ENCODE measurements at regions not wholly inside any gene's neighbourhood (a gene's known extent, or its start where the extent isn't known, plus 50 kb on each side); places are given as distances from the start of the nearest gene placed in this dataset.
"Not testable (repeated sequence)": the region's sequence is repeated elsewhere in the genome, so short reads cannot be mapped to it uniquely, and the experiment has no call there.

DNA sequence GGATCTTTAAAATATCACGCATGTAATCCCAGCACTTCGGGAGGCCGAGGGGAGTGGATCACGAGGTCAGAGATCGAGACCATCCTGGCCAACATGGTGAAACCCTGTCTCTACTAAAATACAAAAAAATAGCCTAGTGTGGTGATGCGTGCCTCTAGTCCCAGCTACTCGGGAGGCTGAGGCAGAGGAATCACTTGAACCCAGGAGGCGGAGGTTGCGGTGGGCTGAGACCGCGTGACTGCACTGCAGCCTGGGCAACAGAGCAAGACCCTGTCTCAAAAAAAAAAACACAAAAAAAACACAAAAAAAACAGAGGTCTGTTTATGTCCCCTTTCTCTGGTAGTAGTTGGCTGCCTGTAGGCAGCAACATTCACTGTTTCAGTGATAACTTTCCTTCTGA, 404.3 kb downstream of the CD83 start:
- ATAC-seq (replicated peaks in 6 of 8); H3K4me1 ChIP-seq (replicated peaks in 1 of 2); in situ Hi-C loops (cut with MboI; ENCODE audit: low pct_unique_long_range_greater_than_20kb in 2 of 9, low sequenced_read_pairs in 9 of 9, unreplicated experiment in 9 of 9); H3K27ac ChIP-seq; H3K4me3 ChIP-seq: not testable (repeated sequence)
- WGBS, 10 experiments = 64 to 100% (median 93%) methylated on average over 3 to 8 of the region's 11 CpGs; no CpG with 5 or more reads in 2 of the 10 experiments

DNA sequence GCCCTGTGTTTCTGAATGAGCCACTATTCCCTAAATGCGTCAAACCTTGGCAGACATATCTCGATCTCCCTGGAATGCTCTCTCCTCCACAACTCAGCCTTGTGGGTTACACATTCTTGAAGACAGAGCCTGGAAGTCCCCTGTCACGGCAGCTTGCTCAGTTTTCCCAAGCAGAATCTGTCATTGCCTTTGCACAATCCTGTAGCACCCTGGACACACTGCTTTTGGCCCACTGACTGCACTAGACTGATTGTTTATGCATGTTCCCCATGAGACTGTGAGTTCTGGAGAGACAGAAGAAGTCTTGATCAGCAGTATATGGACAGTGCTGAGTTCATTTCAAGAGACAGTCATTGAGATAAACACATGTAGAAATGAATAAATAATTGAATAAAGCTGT, 406.7 kb downstream of the CD83 start:
- Histone ChIP-seq H3K4me3 (no peak overlapping the region), H3K4me1 (replicated peaks in 1 of 2) (no peaks in the 10 kb centered on the region), H3K27ac (no peak overlapping the region)
- ATAC-seq (replicated peaks in 6 of 8) = no peak
- 13 to 92% (median 40%) methylated on average over 1 to 3 of the region's 3 CpGs; no CpG with 5 or more reads in 5 of the 10 experiments for WGBS, 10 experiments
- in situ Hi-C loops (cut with MboI; ENCODE audit: low pct_unique_long_range_greater_than_20kb in 2 of 9, low sequenced_read_pairs in 9 of 9, unreplicated experiment in 9 of 9) = no loop called here

DNA sequence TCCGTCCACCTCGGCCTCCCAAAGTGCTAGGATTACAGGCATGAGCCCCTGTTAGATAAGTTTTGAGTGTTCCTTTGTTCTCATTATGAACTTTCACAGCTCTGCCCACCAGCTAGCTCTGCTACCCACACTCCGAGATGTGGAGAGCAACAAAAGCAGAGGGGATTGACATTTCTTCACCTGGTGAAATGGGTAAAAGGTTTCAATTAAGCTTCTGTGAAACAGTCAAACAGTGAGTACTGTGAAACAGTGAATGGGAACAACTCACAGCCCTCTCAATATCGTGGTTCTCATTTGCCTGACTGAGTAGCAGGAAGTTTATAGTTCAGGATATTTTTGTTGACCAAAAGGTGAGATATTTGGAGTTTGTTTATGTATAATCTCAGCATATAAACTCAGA, 412.8 kb downstream of the CD83 start:
- in situ Hi-C loops (cut with MboI; ENCODE audit: low pct_unique_long_range_greater_than_20kb in 2 of 9, low sequenced_read_pairs in 9 of 9, unreplicated experiment in 9 of 9) = no loop called here
- ATAC-seq (replicated peaks in 6 of 8) = no peak
- H3K4me1 ChIP-seq (replicated peaks in 1 of 2) = no peaks in the 10 kb centered on the region
- WGBS, 10 experiments = 30 to 100% (median 90%) methylated on average over 1 to 4 of the region's 4 CpGs; no CpG with 5 or more reads in 3 of the 10 experiments
- H3K4me3 ChIP-seq = no peak overlapping the region
- H3K27ac ChIP-seq = no peak overlapping the region

DNA sequence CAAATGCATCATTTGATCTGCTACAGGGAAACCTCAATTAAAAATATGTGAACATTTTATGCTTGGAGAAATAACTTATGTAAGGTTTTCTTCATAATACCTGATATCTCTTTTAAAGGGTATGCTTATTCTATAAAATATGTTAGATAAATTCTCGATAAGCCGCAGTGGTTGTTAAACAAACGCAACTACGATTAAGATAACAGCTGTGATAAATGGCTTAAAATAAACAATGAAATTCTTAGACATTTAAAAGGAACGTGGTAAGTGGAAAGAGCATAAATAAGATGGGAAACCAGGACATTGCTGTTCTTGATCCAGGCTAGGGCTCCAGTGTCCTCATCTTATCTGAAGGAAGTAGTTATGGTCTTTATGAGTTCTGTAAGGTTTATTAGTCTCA, 415.9 kb downstream of the CD83 start:
- in situ Hi-C loops (cut with MboI; ENCODE audit: low pct_unique_long_range_greater_than_20kb in 2 of 9, low sequenced_read_pairs in 9 of 9, unreplicated experiment in 9 of 9) = no loop called here
- H3K27ac ChIP-seq = no peak overlapping the region
- H3K4me3 ChIP-seq = no peak overlapping the region
- H3K4me1 ChIP-seq (replicated peaks in 1 of 2) = no peaks in the 10 kb centered on the region
- ATAC-seq (replicated peaks in 6 of 8) = no peak
- 0 to 94% (median 81%) methylated on average over 1 to 5 of the region's 5 CpGs for WGBS, 10 experiments

DNA sequence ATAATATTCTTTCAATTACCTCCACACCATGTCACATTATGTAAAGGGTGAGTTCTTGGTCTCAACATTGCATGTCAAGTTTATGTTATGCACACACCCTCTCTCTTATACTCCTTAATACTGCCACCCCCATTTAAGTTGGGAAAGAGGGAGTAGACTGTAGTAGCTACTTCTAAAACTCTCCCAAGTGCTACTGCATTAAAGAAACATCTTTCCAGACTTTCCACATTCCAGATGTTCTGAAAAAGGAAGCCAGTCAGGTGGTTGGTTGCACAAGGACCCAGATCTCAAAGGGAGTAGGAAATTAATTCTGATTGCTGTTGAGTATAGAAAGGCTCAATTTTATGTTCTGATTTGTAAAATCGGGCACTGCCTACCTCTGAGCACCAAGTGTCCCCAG, 419.5 kb downstream of the CD83 start:
- no peak overlapping the region for H3K27ac ChIP-seq
- no peak overlapping the region for H3K4me3 ChIP-seq
- peaks cover 15 to 19% of the 10 kb centered on the region in 2 donors for H3K4me1 ChIP-seq (replicated peaks in 1 of 2)
- 20 to 86% (median 75%) methylated on average over 1 of the region's 1 CpG; no CpG with 5 or more reads in 5 of the 10 experiments for WGBS, 10 experiments
- in situ Hi-C loops (cut with MboI; ENCODE audit: low pct_unique_long_range_greater_than_20kb in 2 of 9, low sequenced_read_pairs in 9 of 9, unreplicated experiment in 9 of 9) = no loop called here
- peak in 1 of 8 experiments; percentile 52 for ATAC-seq (replicated peaks in 6 of 8)

DNA sequence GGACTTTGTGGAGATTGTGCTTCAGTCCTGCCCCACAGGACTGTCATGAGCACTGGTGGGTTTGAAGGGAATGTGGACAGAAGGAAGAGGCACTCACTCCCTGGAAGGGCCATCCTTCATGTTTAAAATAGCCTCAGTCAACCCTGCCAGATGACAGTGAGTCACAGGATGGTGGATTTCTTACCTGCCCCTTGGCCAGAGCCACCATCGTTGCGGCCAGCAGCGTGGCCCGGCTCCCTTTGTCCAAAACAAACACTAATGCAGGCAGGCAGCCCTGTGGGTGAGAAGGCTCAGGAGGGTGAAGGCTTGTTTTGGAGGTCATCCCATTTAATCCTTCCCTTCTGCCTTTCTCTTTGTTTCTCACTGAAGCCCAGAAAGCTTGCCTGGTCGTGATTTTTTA, 422.7 kb downstream of the CD83 start:
- ATAC-seq (replicated peaks in 6 of 8) = peak in 3 of 8 experiments; percentile 29 to 53 (median 50)
- H3K4me3 ChIP-seq = no peak overlapping the region
- peaks cover 15 to 23% of the 10 kb centered on the region in 2 donors for H3K4me1 ChIP-seq (replicated peaks in 1 of 2)
- 33 to 80% (median 51%) methylated on average over 1 to 5 of the region's 5 CpGs; no CpG with 5 or more reads in 5 of the 10 experiments for WGBS, 10 experiments
- H3K27ac ChIP-seq = no peak overlapping the region
- in situ Hi-C loops (cut with MboI; ENCODE audit: low pct_unique_long_range_greater_than_20kb in 2 of 9, low sequenced_read_pairs in 9 of 9, unreplicated experiment in 9 of 9) = no loop called here

GRCh38 chr6:14540810-14541540, 423.4 kb downstream of the CD83 start:
- no peak overlapping the region for H3K4me3 ChIP-seq
- peaks cover 15 to 23% of the 10 kb centered on the region in 2 donors for H3K4me1 ChIP-seq (replicated peaks in 1 of 2)
- ATAC-seq (replicated peaks in 6 of 8) = peak in 5 of 8 experiments; percentile 11 to 90 (median 71)
- H3K27ac ChIP-seq = no peak overlapping the region
- in situ Hi-C loops (cut with MboI; ENCODE audit: low pct_unique_long_range_greater_than_20kb in 2 of 9, low sequenced_read_pairs in 9 of 9, unreplicated experiment in 9 of 9) = no loop called here
- 25 to 90% (median 64%) methylated on average over 1 to 7 of the region's 11 CpGs for WGBS, 10 experiments

- ATAC-seq (replicated peaks in 6 of 8) = peak; percentile 23 to 100 (median 93)
- H3K4me1 ChIP-seq (replicated peaks in 1 of 2) = peaks cover 15 to 23% of the 10 kb centered on the region in 2 donors
- no peak overlapping the region for H3K27ac ChIP-seq
- no peak overlapping the region for H3K4me3 ChIP-seq
- in situ Hi-C loops (cut with MboI; ENCODE audit: low pct_unique_long_range_greater_than_20kb in 2 of 9, low sequenced_read_pairs in 9 of 9, unreplicated experiment in 9 of 9) = no loop called here
- 37 to 85% (median 69%) methylated on average over 1 to 8 of the region's 10 CpGs; no CpG with 5 or more reads in 3 of the 10 experiments for WGBS, 10 experiments
Observed at GRCh38 chr6:14542670-14543366, 425.2 kb downstream of the CD83 start.

GRCh38 chr6:14543971-14544585, 426.5 kb downstream of the CD83 start:
- WGBS, 10 experiments = 54 to 100% (median 88%) methylated on average over 1 to 6 of the region's 6 CpGs; no CpG with 5 or more reads in 1 of the 10 experiments
- Histone ChIP-seq H3K27ac (no peak overlapping the region), H3K4me3 (no peak overlapping the region), H3K4me1 (replicated peaks in 1 of 2) (peaks cover 20 to 30% of the 10 kb centered on the region in 2 donors)
- in situ Hi-C loops (cut with MboI; ENCODE audit: low pct_unique_long_range_greater_than_20kb in 2 of 9, low sequenced_read_pairs in 9 of 9, unreplicated experiment in 9 of 9) = no loop called here
- no peak for ATAC-seq (replicated peaks in 6 of 8)

DNA sequence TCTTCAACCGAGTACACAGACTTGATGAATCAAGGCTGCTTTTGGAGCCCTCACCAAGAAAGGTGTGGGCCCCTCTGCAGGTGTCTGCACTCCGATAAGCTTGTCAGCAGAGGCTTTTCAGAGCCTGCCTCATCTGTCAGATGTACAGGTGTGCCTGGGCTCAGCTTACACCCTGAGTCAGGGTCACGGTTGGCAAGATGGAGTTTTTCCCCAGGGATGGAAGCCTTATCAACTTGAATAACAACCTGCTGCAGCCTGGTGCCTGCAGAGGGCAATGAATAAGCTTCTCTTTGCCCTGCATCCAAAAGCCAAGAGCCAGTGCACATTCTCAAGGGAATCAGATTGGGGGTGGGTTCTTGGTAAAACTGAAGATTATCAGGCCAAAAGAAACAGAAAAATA, 427.1 kb downstream of the CD83 start:
- no peak for ATAC-seq (replicated peaks in 6 of 8)
- in situ Hi-C loops (cut with MboI; ENCODE audit: low pct_unique_long_range_greater_than_20kb in 2 of 9, low sequenced_read_pairs in 9 of 9, unreplicated experiment in 9 of 9) = no loop called here
- 61 to 100% (median 90%) methylated on average over 1 to 2 of the region's 3 CpGs; no CpG with 5 or more reads in 4 of the 10 experiments for WGBS, 10 experiments
- peaks cover 26 to 35% of the 10 kb centered on the region in 2 donors for H3K4me1 ChIP-seq (replicated peaks in 1 of 2)
- H3K4me3 ChIP-seq = no peak overlapping the region
- no peak overlapping the region for H3K27ac ChIP-seq

DNA sequence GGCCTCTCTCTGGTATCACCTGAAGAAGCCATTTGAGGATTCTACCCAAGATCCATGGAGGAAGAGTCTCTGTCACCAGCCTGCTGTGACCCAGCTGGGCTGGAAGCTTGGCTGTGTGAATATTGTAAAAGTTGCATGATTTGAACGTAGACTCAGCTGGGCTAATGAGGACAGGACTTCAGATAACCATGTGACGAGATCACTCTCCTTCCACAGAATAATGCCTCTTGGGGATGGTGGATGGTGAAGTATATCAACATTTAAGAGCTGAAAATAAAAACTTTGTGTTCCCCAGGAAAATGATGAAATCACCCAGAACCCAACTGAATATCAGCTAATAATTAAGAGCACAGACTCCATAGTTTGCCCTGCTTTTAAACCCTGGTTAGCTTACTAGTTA, 427.9 kb downstream of the CD83 start:
- 25 to 90% (median 69%) methylated on average over 1 to 2 of the region's 2 CpGs; no CpG with 5 or more reads in 3 of the 10 experiments for WGBS, 10 experiments
- peaks cover 31 to 40% of the 10 kb centered on the region in 2 donors for H3K4me1 ChIP-seq (replicated peaks in 1 of 2)
- in situ Hi-C loops (cut with MboI; ENCODE audit: low pct_unique_long_range_greater_than_20kb in 2 of 9, low sequenced_read_pairs in 9 of 9, unreplicated experiment in 9 of 9) = no loop called here
- ATAC-seq (replicated peaks in 6 of 8) = no peak
- no peak overlapping the region for H3K27ac ChIP-seq
- no peak overlapping the region for H3K4me3 ChIP-seq

DNA sequence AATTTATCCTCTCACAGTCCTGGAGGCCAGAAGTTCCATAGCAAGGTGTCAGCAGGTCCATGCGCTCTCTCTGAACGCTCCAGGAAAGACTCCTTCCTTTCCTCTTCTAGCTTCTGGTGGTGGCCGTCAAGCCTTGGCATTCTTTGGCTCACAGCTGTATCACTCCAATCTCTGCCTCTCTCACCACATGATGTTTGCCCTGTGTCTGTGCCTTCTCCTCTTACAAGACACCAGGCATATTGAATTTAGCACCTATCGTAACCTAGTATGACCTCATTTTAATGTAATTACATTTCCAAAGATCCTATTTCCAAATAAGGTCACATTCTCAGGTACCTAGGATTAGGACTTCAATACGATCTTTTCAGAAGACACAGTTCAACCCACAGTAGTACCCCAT, 428.5 kb downstream of the CD83 start:
- ATAC-seq (replicated peaks in 6 of 8) = no peak
- Histone ChIP-seq H3K4me3 (no peak overlapping the region), H3K4me1 (replicated peaks in 1 of 2) (peaks cover 29 to 40% of the 10 kb centered on the region in 2 donors), H3K27ac (no peak overlapping the region)
- WGBS, 10 experiments = 86 to 100% (median 96%) methylated on average over 1 to 5 of the region's 5 CpGs; no CpG with 5 or more reads in 1 of the 10 experiments
- in situ Hi-C loops (cut with MboI; ENCODE audit: low pct_unique_long_range_greater_than_20kb in 2 of 9, low sequenced_read_pairs in 9 of 9, unreplicated experiment in 9 of 9) = no loop called here

Data from motor neuron (in vitro differentiated cells).